B cell (primary cell): ENCODE measurements at regions not wholly inside any gene's neighbourhood (a gene's known extent, or its start where the extent isn't known, plus 50 kb on each side); places are given as distances from the start of the nearest gene placed in this dataset.

Experiments used
- ATAC-seq: fragments of 200-7000 bp; cut with Tn5 transposase; one replicate; pipeline ENCODE4 v1.10.0; 2021; ENCODE audit warnings: low read depth, mild to moderate bottlenecking, moderate number of reproducible peaks, moderate library complexity
- CTCF ChIA-PET: fragments of 350-600 bp; sonication (Branson Sonifier 250); formaldehyde crosslinking; loops from one replicate; lab custom pipeline; 2021; ENCODE audit warnings: antibody characterized with exemption, inconsistent platforms; lab: Charles Lee
- POLR2A ChIA-PET: fragments of 350-600 bp; sonication (Branson Sonifier 250); formaldehyde crosslinking; loops from one replicate; lab custom pipeline; 2021; ENCODE audit warnings: antibody characterized with exemption; lab: Charles Lee
- DNase-seq: peaks from one replicate; pipeline ENCODE4 v3.0.0; 2013
- H2AFZ ChIP-seq: 2 replicates; pipeline ENCODE4 v1.6.1; 2012; ENCODE audit warnings: mild to moderate bottlenecking, low read depth, low read length; ENCODE audit not compliant: insufficient read depth, poor library complexity, severe bottlenecking
- H3K27ac ChIP-seq, 2 donors: 1 replicate in 1 of 2; 2 replicates in 1 of 2; pipeline ENCODE4 v1.5.1; 2012 to 2013; ENCODE audit warnings: low read length in 2 of 2, mild to moderate bottlenecking in 2 of 2, moderate library complexity in 1 of 2
- H3K27me3 ChIP-seq, 4 experiments: fragments of 200-600 bp in 1 of 4; sonication (generic) in 1 of 4; replicated peaks in 1 of 4; 1 replicate in 2 of 4; 2 replicates in 2 of 4; pipeline versions ENCODE4 v1.6.1 to v1.7.0; 2013 to 2016; ENCODE audit warnings: low read length in 3 of 4, mild to moderate bottlenecking in 2 of 4, mixed read lengths in 1 of 4, moderate library complexity in 1 of 4; ENCODE audit not compliant: insufficient read depth in 4 of 4, control insufficient read depth in 3 of 4; ENCODE audit errors: control extremely low read depth in 1 of 4
- H3K36me3 ChIP-seq, 2 experiments: replicated peaks in 1 of 2; 1 replicate in 1 of 2; 2 replicates in 1 of 2; pipeline versions ENCODE4 v1.6.1 to v1.7.1; 2013; ENCODE audit warnings: low read length in 1 of 2; ENCODE audit not compliant: insufficient read depth in 2 of 2, control insufficient read depth in 1 of 2; ENCODE audit errors: control extremely low read depth in 1 of 2, extremely low read depth in 1 of 2
- H3K4me1 ChIP-seq, 2 donors: fragments of 200-600 bp in 1 of 2; sonication (generic) in 1 of 2; 1 replicate in 1 of 2; 2 replicates in 1 of 2; pipeline versions ENCODE4 v1.5.1 to v1.6.1; 2013 to 2017; ENCODE audit warnings: low read length in 2 of 2; ENCODE audit not compliant: control insufficient read depth in 2 of 2, insufficient read depth in 2 of 2
- H3K4me2 ChIP-seq: replicated peaks from 2 replicates; pipeline ENCODE3; 2012; ENCODE audit warnings: mild to moderate bottlenecking, low read depth, low read length; ENCODE audit not compliant: poor library complexity, severe bottlenecking
- H3K4me3 ChIP-seq, 5 experiments: fragments of 200-600 bp in 1 of 5; sonication (generic) in 1 of 5; 1 replicate in 3 of 5; 2 replicates in 2 of 5; pipeline versions ENCODE4 v1.5.1 to v1.7.0; 2011 to 2016; ENCODE audit warnings: low read length in 4 of 5, mild to moderate bottlenecking in 4 of 5, low read depth in 2 of 5, control low read depth in 1 of 5, moderate library complexity in 1 of 5; ENCODE audit not compliant: insufficient read depth in 1 of 5; ENCODE audit errors: control extremely low read depth in 1 of 5, extremely low read depth in 1 of 5
- H3K79me2 ChIP-seq: fragments of 200-600 bp; sonication (generic); one replicate; pipeline ENCODE4 v1.6.0; 2016; ENCODE audit warnings: low read length; ENCODE audit not compliant: control insufficient read depth, insufficient read depth
- H3K9ac ChIP-seq: fragments of 200-600 bp; sonication (generic); 2 replicates; pipeline ENCODE4 v1.6.1; 2017; ENCODE audit warnings: mild to moderate bottlenecking, low read length, moderate library complexity
- H3K9me3 ChIP-seq, 3 donors: one replicate each; pipeline versions ENCODE4 v1.6.1 to v1.7.1; 2013; ENCODE audit warnings: low read length in 2 of 3; ENCODE audit not compliant: control insufficient read depth in 2 of 3, insufficient read depth in 1 of 3; ENCODE audit errors: control extremely low read depth in 1 of 3
- H4K20me1 ChIP-seq: 2 replicates; pipeline ENCODE4 v1.6.0; 2012; ENCODE audit warnings: mild to moderate bottlenecking, low read length; ENCODE audit not compliant: insufficient read depth, control insufficient read depth, poor library complexity, severe bottlenecking
- H3K27ac Mint-ChIP-seq: one replicate; pipeline ENCODE4 v1.8.0; 2021; ENCODE audit warnings: mixed read lengths
- H3K27me3 Mint-ChIP-seq: one replicate; pipeline ENCODE4 v1.8.0; 2021; ENCODE audit warnings: mixed read lengths
- H3K4me1 Mint-ChIP-seq: one replicate; pipeline ENCODE4 v1.8.0; 2021; ENCODE audit warnings: mixed read lengths
- H3K4me3 Mint-ChIP-seq: one replicate; pipeline ENCODE4 v1.8.0; 2021; ENCODE audit warnings: mixed read lengths
- H3K9me3 Mint-ChIP-seq: one replicate; pipeline ENCODE4 v1.8.0; 2022; ENCODE audit warnings: mixed read lengths; ENCODE audit not compliant: insufficient read depth
- EZH2 ChIP-seq: IDR thresholded peaks from 2 replicates; pipeline ENCODE4 v1.6.1; 2012; ENCODE audit warnings: borderline replicate concordance, low read depth, mild to moderate bottlenecking, moderate library complexity, low read length; ENCODE audit not compliant: insufficient read depth, poor library complexity, severe bottlenecking
- WGBS: methylation state at CpG from one replicate; pipeline ENCODE4 v1.1.5; 2013; ENCODE audit warnings: missing lambda C conversion rate; ENCODE audit not compliant: insufficient coverage; 5-methylcytosine and 5-hydroxymethylcytosine counted together
- intact Hi-C: fragments of 100-400 bp; cut with micrococcal nuclease; formaldehyde crosslinking; loops from one replicate; pipeline ENCODE4 v1.10.0; 2022
- TF ChIP-seq, protein P1 (sequence below): fragments of 200-600 bp; IDR thresholded peaks from one replicate; pipeline ENCODE4 v1.8.0; 2022; ENCODE audit warnings: antibody characterized with exemption, mild to moderate bottlenecking

DNA sequence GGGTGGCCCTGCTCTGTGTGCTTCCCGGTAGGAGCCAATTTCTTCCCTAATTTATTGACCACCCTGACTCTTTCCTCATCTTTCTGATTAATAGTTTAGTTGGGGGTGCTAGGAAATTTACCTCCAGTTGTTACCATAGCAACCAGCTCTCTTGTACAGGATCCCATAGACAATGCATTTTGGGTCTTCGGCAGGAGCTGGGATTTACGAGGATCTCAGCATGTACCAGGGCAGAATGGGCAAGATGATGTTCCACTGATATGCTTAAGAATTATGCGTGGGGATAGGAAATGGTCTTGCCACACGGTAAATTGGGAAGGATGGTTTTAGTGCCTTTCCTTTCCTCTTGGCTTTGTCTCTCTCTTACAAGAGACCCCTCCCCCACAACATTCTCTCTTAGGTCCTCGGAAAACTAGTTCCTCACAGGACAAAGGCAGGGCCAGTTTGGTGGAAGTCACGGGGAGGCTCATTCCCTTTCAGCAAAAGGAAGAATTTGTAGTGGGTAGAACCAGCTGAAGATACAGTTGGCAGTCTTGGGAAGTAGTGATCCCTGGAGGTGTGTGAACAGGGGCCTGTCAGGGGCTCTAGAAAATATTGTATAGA is 133.4 kb upstream of the SHB start:
- H3K4me3 Mint-ChIP-seq = no peak overlapping the region
- no peak for DNase-seq
- no peak for ATAC-seq
- WGBS = 80% methylated on average over 1 of the region's 7 CpGs
- Histone ChIP-seq H3K36me3 (no peaks in the 10 kb centered on the region), H3K27me3 (peaks cover 0 to 2% (median 0%) of the 10 kb centered on the region in 4 experiments), H3K4me2 (no peak overlapping the region), H3K4me3 (no peak overlapping the region), H3K9ac (no peak overlapping the region), H3K4me1 (no peaks in the 10 kb centered on the region), H2AFZ (no peak overlapping the region), H3K27ac (no peak overlapping the region), H3K9me3 (peaks cover 0 to 5% (median 0%) of the 10 kb centered on the region in 3 donors), H4K20me1 (no peaks in the 10 kb centered on the region), H3K79me2 (no peaks in the 10 kb centered on the region)
- POLR2A ChIA-PET = no interaction called here
- H3K27me3 Mint-ChIP-seq = peaks cover 11% of the 10 kb centered on the region
- TF ChIP-seq EZH2 = no peak
- TF ChIP-seq, protein P1, sequence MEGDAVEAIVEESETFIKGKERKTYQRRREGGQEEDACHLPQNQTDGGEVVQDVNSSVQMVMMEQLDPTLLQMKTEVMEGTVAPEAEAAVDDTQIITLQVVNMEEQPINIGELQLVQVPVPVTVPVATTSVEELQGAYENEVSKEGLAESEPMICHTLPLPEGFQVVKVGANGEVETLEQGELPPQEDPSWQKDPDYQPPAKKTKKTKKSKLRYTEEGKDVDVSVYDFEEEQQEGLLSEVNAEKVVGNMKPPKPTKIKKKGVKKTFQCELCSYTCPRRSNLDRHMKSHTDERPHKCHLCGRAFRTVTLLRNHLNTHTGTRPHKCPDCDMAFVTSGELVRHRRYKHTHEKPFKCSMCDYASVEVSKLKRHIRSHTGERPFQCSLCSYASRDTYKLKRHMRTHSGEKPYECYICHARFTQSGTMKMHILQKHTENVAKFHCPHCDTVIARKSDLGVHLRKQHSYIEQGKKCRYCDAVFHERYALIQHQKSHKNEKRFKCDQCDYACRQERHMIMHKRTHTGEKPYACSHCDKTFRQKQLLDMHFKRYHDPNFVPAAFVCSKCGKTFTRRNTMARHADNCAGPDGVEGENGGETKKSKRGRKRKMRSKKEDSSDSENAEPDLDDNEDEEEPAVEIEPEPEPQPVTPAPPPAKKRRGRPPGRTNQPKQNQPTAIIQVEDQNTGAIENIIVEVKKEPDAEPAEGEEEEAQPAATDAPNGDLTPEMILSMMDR = no peak
- H3K9me3 Mint-ChIP-seq = no peaks in the 10 kb centered on the region
- intact Hi-C loops = no loop called here
- no peak overlapping the region for H3K27ac Mint-ChIP-seq
- CTCF ChIA-PET = no interaction called here
- H3K4me1 Mint-ChIP-seq = no peaks in the 10 kb centered on the region

- 79% methylated on average over 2 of the region's 3 CpGs for WGBS
- no peak overlapping the region for H3K4me3 Mint-ChIP-seq
Observed at GRCh38 chr9:38201844-38202243, 132.8 kb upstream of the SHB start.

More at GRCh38 chr9:38201844-38202243, 132.8 kb upstream of the SHB start:
- H3K9ac ChIP-seq = no peak overlapping the region
- ATAC-seq (no peak), DNase-seq (no peak)
- ChIA-PET CTCF (no interaction called here), POLR2A (no interaction called here)
- Mint-ChIP-seq H3K4me1 (no peaks in the 10 kb centered on the region), H3K27me3 (peaks cover 11% of the 10 kb centered on the region), H3K27ac (no peak overlapping the region), H3K9me3 (no peaks in the 10 kb centered on the region)
- H3K9me3 ChIP-seq = peaks cover 0 to 3% (median 0%) of the 10 kb centered on the region in 3 donors
- no peaks in the 10 kb centered on the region for H3K79me2 ChIP-seq
- no peak overlapping the region for H2AFZ ChIP-seq
- H4K20me1 ChIP-seq = no peaks in the 10 kb centered on the region
- no peak overlapping the region for H3K27ac ChIP-seq
- no peak overlapping the region for H3K4me3 ChIP-seq
- peaks cover 0 to 2% (median 0%) of the 10 kb centered on the region in 4 experiments for H3K27me3 ChIP-seq
- intact Hi-C loops = no loop called here
- H3K4me2 ChIP-seq = no peak overlapping the region
- H3K36me3 ChIP-seq = no peaks in the 10 kb centered on the region
- TF ChIP-seq, protein P1 = no peak
- TF ChIP-seq EZH2 = no peak
- H3K4me1 ChIP-seq = no peaks in the 10 kb centered on the region
